ENCODE measurements at regions not wholly inside any gene's neighbourhood (a gene's known extent, or its start where the extent isn't known, plus 50 kb on each side); places are given as distances from the start of the nearest gene placed in this dataset.

DNA sequence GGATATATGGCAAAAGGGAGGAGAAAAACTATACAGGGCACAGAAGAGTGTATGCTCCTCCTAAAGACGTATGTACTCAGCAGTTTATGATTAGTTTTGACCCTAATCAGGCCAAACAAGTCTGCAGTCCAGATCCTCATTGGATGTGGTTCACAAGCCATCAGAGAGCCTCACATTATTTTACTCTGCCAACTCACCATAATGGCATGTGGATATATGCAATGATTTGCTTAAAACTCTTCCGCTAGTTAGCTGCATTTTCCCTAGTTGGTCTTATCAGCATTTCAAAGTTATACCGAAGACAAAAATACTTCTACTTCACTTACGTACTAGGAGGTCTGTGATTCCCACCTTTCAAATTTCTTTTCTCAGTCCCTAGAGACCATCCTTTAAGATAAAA lies 198.4 kb downstream of the CMPK2 start:
- Histone ChIP-seq H3K4me2 (no peak overlapping the region), H2AFZ (no peak overlapping the region), H3K9me2 (replicated peaks; ENCODE audit: insufficient read depth) (no peaks in the 10 kb centered on the region), H3K4me3 (no peak overlapping the region), H3K79me2 (no peaks in the 10 kb centered on the region), H4K20me1 (ENCODE audit: insufficient read depth, poor library complexity, severe bottlenecking) (no peaks in the 10 kb centered on the region), H3K27me3 (no peaks in the 10 kb centered on the region), H3K36me3 (replicated peaks; ENCODE audit: insufficient read depth, low read depth) (no peaks in the 10 kb centered on the region), H3K9me3 (ENCODE audit: low read depth) (no peaks in the 10 kb centered on the region), H3K27ac (no peak overlapping the region), H3K4me1 (ENCODE audit: insufficient read depth) (no peaks in the 10 kb centered on the region)
- 84% methylated on average over 4 of the region's 4 CpGs for WGBS (ENCODE audit: low lambda C conversion rate, missing lambda C conversion rate)
- DNase-seq (ENCODE audit: low spot score): no peak
- TF ChIP-seq, protein P1, sequence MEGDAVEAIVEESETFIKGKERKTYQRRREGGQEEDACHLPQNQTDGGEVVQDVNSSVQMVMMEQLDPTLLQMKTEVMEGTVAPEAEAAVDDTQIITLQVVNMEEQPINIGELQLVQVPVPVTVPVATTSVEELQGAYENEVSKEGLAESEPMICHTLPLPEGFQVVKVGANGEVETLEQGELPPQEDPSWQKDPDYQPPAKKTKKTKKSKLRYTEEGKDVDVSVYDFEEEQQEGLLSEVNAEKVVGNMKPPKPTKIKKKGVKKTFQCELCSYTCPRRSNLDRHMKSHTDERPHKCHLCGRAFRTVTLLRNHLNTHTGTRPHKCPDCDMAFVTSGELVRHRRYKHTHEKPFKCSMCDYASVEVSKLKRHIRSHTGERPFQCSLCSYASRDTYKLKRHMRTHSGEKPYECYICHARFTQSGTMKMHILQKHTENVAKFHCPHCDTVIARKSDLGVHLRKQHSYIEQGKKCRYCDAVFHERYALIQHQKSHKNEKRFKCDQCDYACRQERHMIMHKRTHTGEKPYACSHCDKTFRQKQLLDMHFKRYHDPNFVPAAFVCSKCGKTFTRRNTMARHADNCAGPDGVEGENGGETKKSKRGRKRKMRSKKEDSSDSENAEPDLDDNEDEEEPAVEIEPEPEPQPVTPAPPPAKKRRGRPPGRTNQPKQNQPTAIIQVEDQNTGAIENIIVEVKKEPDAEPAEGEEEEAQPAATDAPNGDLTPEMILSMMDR (IDR thresholded peaks at IDR 0.05; ENCODE audit: poor library complexity): no peak
- no peak for TF ChIP-seq EZH2 (IDR thresholded peaks at IDR 0.05; ENCODE audit: borderline replicate concordance)

DNA sequence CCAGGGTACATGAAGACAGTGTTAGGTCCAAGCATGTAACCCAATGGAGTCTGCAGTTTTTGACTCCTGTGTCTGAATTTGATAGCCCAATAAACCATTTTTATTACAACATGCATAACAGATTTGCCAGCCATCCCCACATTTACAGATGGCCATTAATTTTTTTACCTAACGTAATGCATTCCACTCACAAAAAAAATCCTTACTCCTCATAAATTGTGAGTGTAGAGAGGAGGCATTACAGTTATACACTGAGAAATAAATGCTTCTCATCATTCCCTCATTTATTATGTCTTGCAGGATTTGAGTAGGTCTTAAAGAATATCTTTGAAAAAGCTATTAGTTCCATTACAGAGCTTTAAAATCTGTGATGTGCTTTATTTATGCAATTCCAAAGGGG lies 193.8 kb downstream of the CMPK2 start:
- Histone ChIP-seq H3K79me2 (no peaks in the 10 kb centered on the region), H3K4me2 (no peak overlapping the region), H3K9me2 (replicated peaks; ENCODE audit: insufficient read depth) (no peaks in the 10 kb centered on the region), H3K4me3 (no peak overlapping the region), H3K36me3 (replicated peaks; ENCODE audit: insufficient read depth, low read depth) (no peaks in the 10 kb centered on the region), H3K9me3 (ENCODE audit: low read depth) (no peaks in the 10 kb centered on the region), H4K20me1 (ENCODE audit: insufficient read depth, poor library complexity, severe bottlenecking) (no peaks in the 10 kb centered on the region), H3K4me1 (ENCODE audit: insufficient read depth) (no peaks in the 10 kb centered on the region), H2AFZ (no peak overlapping the region), H3K27me3 (no peaks in the 10 kb centered on the region), H3K27ac (no peak overlapping the region)
- TF ChIP-seq, protein P1 (IDR thresholded peaks at IDR 0.05; ENCODE audit: poor library complexity): no peak
- TF ChIP-seq EZH2 (IDR thresholded peaks at IDR 0.05; ENCODE audit: borderline replicate concordance) (no peak), EZH2phosphoT487 (IDR thresholded peaks at IDR 0.05; ENCODE audit: low read depth, severe bottlenecking, unreplicated experiment) (no peak)
- WGBS (ENCODE audit: low lambda C conversion rate, missing lambda C conversion rate): 71% methylated on average over 1 of the region's 1 CpG
- no peak for DNase-seq (ENCODE audit: low spot score)

DNA sequence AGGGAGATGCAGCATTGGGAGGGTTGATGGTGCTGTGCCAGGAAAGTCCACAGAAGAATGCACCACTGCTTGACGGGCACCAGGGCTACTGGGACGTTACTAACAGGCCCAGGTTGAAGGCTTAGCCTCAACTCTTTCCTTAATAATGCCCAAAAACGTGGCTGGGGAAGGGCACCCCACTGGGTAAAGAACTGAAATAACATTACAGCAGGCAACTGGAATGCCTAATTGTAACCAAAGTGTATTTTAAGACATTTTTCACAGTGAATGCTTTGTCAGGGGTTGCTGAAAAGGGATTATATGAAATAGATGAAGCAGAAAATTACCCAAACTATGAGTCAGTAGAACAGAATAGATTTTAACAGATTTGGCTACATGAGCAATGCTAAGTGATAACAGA lies 191.3 kb downstream of the CMPK2 start:
- Histone ChIP-seq H3K4me1 (ENCODE audit: insufficient read depth) (no peaks in the 10 kb centered on the region), H3K27ac (no peak overlapping the region), H3K79me2 (no peaks in the 10 kb centered on the region), H3K36me3 (replicated peaks; ENCODE audit: insufficient read depth, low read depth) (no peaks in the 10 kb centered on the region), H4K20me1 (ENCODE audit: insufficient read depth, poor library complexity, severe bottlenecking) (no peaks in the 10 kb centered on the region), H2AFZ (no peak overlapping the region), H3K9me3 (ENCODE audit: low read depth) (no peaks in the 10 kb centered on the region), H3K27me3 (no peaks in the 10 kb centered on the region), H3K4me3 (no peak overlapping the region), H3K9me2 (replicated peaks; ENCODE audit: insufficient read depth) (no peaks in the 10 kb centered on the region), H3K4me2 (no peak overlapping the region)
- no peak for DNase-seq (ENCODE audit: low spot score)
- 80% methylated on average over 3 of the region's 3 CpGs for WGBS (ENCODE audit: low lambda C conversion rate, missing lambda C conversion rate)
- TF ChIP-seq, protein P1 (IDR thresholded peaks at IDR 0.05; ENCODE audit: poor library complexity): no peak
- TF ChIP-seq EZH2phosphoT487 (IDR thresholded peaks at IDR 0.05; ENCODE audit: low read depth, severe bottlenecking, unreplicated experiment) (no peak), EZH2 (IDR thresholded peaks at IDR 0.05; ENCODE audit: borderline replicate concordance) (no peak)

DNA sequence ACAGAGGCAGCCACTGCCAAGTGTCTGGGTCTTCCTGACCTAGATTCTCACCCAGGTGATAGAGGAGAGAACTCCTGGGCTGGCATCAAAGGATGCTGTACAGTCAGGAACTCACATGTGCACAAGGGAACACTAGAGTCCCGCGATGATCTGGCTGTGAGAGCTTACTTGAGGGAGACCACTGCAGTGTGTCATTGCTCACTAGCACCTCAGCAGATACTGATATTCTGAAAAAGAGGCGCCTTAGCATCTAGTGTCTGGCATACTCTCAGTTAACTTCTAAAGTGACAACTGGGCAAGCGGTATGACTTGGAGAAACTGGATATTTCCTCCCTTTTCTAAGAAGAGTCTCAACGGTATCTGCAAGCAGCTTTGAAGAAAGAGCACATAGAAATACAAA lies 189.9 kb downstream of the CMPK2 start:
- Histone ChIP-seq H3K79me2 (no peaks in the 10 kb centered on the region), H3K27me3 (no peaks in the 10 kb centered on the region), H3K27ac (no peak overlapping the region), H3K9me2 (replicated peaks; ENCODE audit: insufficient read depth) (no peaks in the 10 kb centered on the region), H3K36me3 (replicated peaks; ENCODE audit: insufficient read depth, low read depth) (no peaks in the 10 kb centered on the region), H3K4me3 (no peak overlapping the region), H2AFZ (no peak overlapping the region), H3K4me1 (ENCODE audit: insufficient read depth) (no peaks in the 10 kb centered on the region), H4K20me1 (ENCODE audit: insufficient read depth, poor library complexity, severe bottlenecking) (no peaks in the 10 kb centered on the region), H3K4me2 (no peak overlapping the region), H3K9me3 (ENCODE audit: low read depth) (no peaks in the 10 kb centered on the region)
- TF ChIP-seq EZH2 (IDR thresholded peaks at IDR 0.05; ENCODE audit: borderline replicate concordance) (no peak), EZH2phosphoT487 (IDR thresholded peaks at IDR 0.05; ENCODE audit: low read depth, severe bottlenecking, unreplicated experiment) (no peak)
- TF ChIP-seq, protein P1 (IDR thresholded peaks at IDR 0.05; ENCODE audit: poor library complexity): no peak
- no peak for DNase-seq (ENCODE audit: low spot score)
- 90% methylated on average over 5 of the region's 5 CpGs for WGBS (ENCODE audit: low lambda C conversion rate, missing lambda C conversion rate)

Data from hepatocyte (in vitro differentiated cells).